ENCODE measurements at regions not wholly inside any gene's neighbourhood (a gene's known extent, or its start where the extent isn't known, plus 50 kb on each side); places are given as distances from the start of the nearest gene placed in this dataset.

GRCh38 chr1:177444997-177445746 is 274.4 kb downstream of the BRINP2 start:
- no peaks in the 10 kb centered on the region for H3K27me3 ChIP-seq (ENCODE audit: control insufficient read depth in 1 of 2, insufficient read depth in 2 of 2, low read length in 1 of 2)
- 76 to 91% methylated on average over 3 of the region's 3 CpGs for WGBS, 2 donors
- no peak overlapping the region for H3K27ac ChIP-seq (ENCODE audit: low read depth in 1 of 2, low read length in 2 of 2)
- ATAC-seq (ENCODE audit: low FRiP score) (no peak), DNase-seq (no peak)
- H3K9me3 ChIP-seq (ENCODE audit: control insufficient read depth, low read length) = no peaks in the 10 kb centered on the region
- H3K36me3 ChIP-seq (ENCODE audit: control insufficient read depth in 1 of 2, insufficient read depth in 2 of 2, low read length in 1 of 2) = no peaks in the 10 kb centered on the region
- peaks cover 0 to 4% of the 10 kb centered on the region in 2 donors for H3K4me1 ChIP-seq (ENCODE audit: control insufficient read depth in 1 of 2, insufficient read depth in 2 of 2, low read length in 2 of 2)
- no peak overlapping the region for H3K4me3 ChIP-seq (ENCODE audit: low read length in 2 of 2)
- intact Hi-C loops (cut with DNase I) = no loop called here

GRCh38 chr1:177443003-177443402 is 272.2 kb downstream of the BRINP2 start:
- H3K36me3 ChIP-seq (ENCODE audit: control insufficient read depth in 1 of 2, insufficient read depth in 2 of 2, low read length in 1 of 2) = no peaks in the 10 kb centered on the region
- no peak overlapping the region for H3K27ac ChIP-seq (ENCODE audit: low read depth in 1 of 2, low read length in 2 of 2)
- H3K9me3 ChIP-seq (ENCODE audit: control insufficient read depth, low read length) = no peaks in the 10 kb centered on the region
- H3K27me3 ChIP-seq (ENCODE audit: control insufficient read depth in 1 of 2, insufficient read depth in 2 of 2, low read length in 1 of 2) = no peaks in the 10 kb centered on the region
- H3K4me1 ChIP-seq (ENCODE audit: control insufficient read depth in 1 of 2, insufficient read depth in 2 of 2, low read length in 2 of 2) = no peaks in the 10 kb centered on the region
- ATAC-seq (ENCODE audit: low FRiP score) (no peak), DNase-seq (no peak)
- intact Hi-C loops (cut with DNase I) = no loop called here
- 70% methylated on average over 3 of the region's 3 CpGs for WGBS, 2 donors
- H3K4me3 ChIP-seq (ENCODE audit: low read length in 2 of 2) = no peak overlapping the region

- ATAC-seq (ENCODE audit: low FRiP score) = no peak
- no peak overlapping the region for H3K27ac ChIP-seq (ENCODE audit: low read depth in 1 of 2, low read length in 2 of 2)
- WGBS, 2 donors = 77 to 79% methylated on average over 6 of the region's 6 CpGs
- no peaks in the 10 kb centered on the region for H3K27me3 ChIP-seq (ENCODE audit: control insufficient read depth in 1 of 2, insufficient read depth in 2 of 2, low read length in 1 of 2)
- no peaks in the 10 kb centered on the region for H3K9me3 ChIP-seq (ENCODE audit: control insufficient read depth, low read length)
- H3K4me1 ChIP-seq (ENCODE audit: control insufficient read depth in 1 of 2, insufficient read depth in 2 of 2, low read length in 2 of 2) = no peaks in the 10 kb centered on the region
- H3K4me3 ChIP-seq (ENCODE audit: low read length in 2 of 2) = no peak overlapping the region
- no peak for DNase-seq
- H3K36me3 ChIP-seq (ENCODE audit: control insufficient read depth in 1 of 2, insufficient read depth in 2 of 2, low read length in 1 of 2) = no peaks in the 10 kb centered on the region
- intact Hi-C loops (cut with DNase I) = no loop called here
Observed at GRCh38 chr1:177442584-177442983, 271.8 kb downstream of the BRINP2 start.

- ATAC-seq (ENCODE audit: low FRiP score) (no peak), DNase-seq (no peak)
- Histone ChIP-seq H3K9me3 (ENCODE audit: control insufficient read depth, low read length) (no peaks in the 10 kb centered on the region), H3K4me1 (ENCODE audit: control insufficient read depth in 1 of 2, insufficient read depth in 2 of 2, low read length in 2 of 2) (no peaks in the 10 kb centered on the region), H3K27ac (ENCODE audit: low read depth in 1 of 2, low read length in 2 of 2) (no peak overlapping the region), H3K27me3 (ENCODE audit: control insufficient read depth in 1 of 2, insufficient read depth in 2 of 2, low read length in 1 of 2) (no peaks in the 10 kb centered on the region), H3K36me3 (ENCODE audit: control insufficient read depth in 1 of 2, insufficient read depth in 2 of 2, low read length in 1 of 2) (no peaks in the 10 kb centered on the region), H3K4me3 (ENCODE audit: low read length in 2 of 2) (no peak overlapping the region)
- WGBS, 2 donors = 30 to 54% methylated on average over 1 of the region's 1 CpG
- intact Hi-C loops (cut with DNase I) = no loop called here
Observed at GRCh38 chr1:177441281-177441680, 270.5 kb downstream of the BRINP2 start.

GRCh38 chr1:177440821-177441220 is 270.1 kb downstream of the BRINP2 start:
- intact Hi-C loops (cut with DNase I) = no loop called here
- Histone ChIP-seq H3K27ac (ENCODE audit: low read depth in 1 of 2, low read length in 2 of 2) (no peak overlapping the region), H3K4me3 (ENCODE audit: low read length in 2 of 2) (no peak overlapping the region), H3K36me3 (ENCODE audit: control insufficient read depth in 1 of 2, insufficient read depth in 2 of 2, low read length in 1 of 2) (no peaks in the 10 kb centered on the region), H3K9me3 (ENCODE audit: control insufficient read depth, low read length) (no peaks in the 10 kb centered on the region), H3K27me3 (ENCODE audit: control insufficient read depth in 1 of 2, insufficient read depth in 2 of 2, low read length in 1 of 2) (no peaks in the 10 kb centered on the region), H3K4me1 (ENCODE audit: control insufficient read depth in 1 of 2, insufficient read depth in 2 of 2, low read length in 2 of 2) (no peaks in the 10 kb centered on the region)
- DNase-seq (no peak), ATAC-seq (ENCODE audit: low FRiP score) (no peak)
- 58 to 73% methylated on average over 4 of the region's 4 CpGs for WGBS, 2 donors

- no peak overlapping the region for H3K27ac ChIP-seq (ENCODE audit: low read depth in 1 of 2, low read length in 2 of 2)
- DNase-seq = no peak
- intact Hi-C loops (cut with DNase I) = no loop called here
Observed at GRCh38 chr1:177439301-177439700, 268.5 kb downstream of the BRINP2 start.

GRCh38 chr1:177435364-177435763 is 264.6 kb downstream of the BRINP2 start:
- 21 to 46% methylated on average over 1 of the region's 1 CpG for WGBS, 2 donors
- intact Hi-C loops (cut with DNase I) = no loop called here

More at GRCh38 chr1:177439301-177439700, 268.5 kb downstream of the BRINP2 start:
- no peaks in the 10 kb centered on the region for H3K27me3 ChIP-seq (ENCODE audit: control insufficient read depth in 1 of 2, insufficient read depth in 2 of 2, low read length in 1 of 2)
- no peaks in the 10 kb centered on the region for H3K36me3 ChIP-seq (ENCODE audit: control insufficient read depth in 1 of 2, insufficient read depth in 2 of 2, low read length in 1 of 2)
- ATAC-seq (ENCODE audit: low FRiP score) = no peak
- no peaks in the 10 kb centered on the region for H3K4me1 ChIP-seq (ENCODE audit: control insufficient read depth in 1 of 2, insufficient read depth in 2 of 2, low read length in 2 of 2)
- H3K4me3 ChIP-seq (ENCODE audit: low read length in 2 of 2) = no peak overlapping the region
- H3K9me3 ChIP-seq (ENCODE audit: control insufficient read depth, low read length) = no peaks in the 10 kb centered on the region

GRCh38 chr1:177432897-177433296 is 262.1 kb downstream of the BRINP2 start:
- Histone ChIP-seq H3K27me3 (ENCODE audit: control insufficient read depth in 1 of 2, insufficient read depth in 2 of 2, low read length in 1 of 2) (no peaks in the 10 kb centered on the region), H3K27ac (ENCODE audit: low read depth in 1 of 2, low read length in 2 of 2) (no peak overlapping the region), H3K4me3 (ENCODE audit: low read length in 2 of 2) (no peak overlapping the region), H3K9me3 (ENCODE audit: control insufficient read depth, low read length) (no peaks in the 10 kb centered on the region), H3K4me1 (ENCODE audit: control insufficient read depth in 1 of 2, insufficient read depth in 2 of 2, low read length in 2 of 2) (no peaks in the 10 kb centered on the region), H3K36me3 (ENCODE audit: control insufficient read depth in 1 of 2, insufficient read depth in 2 of 2, low read length in 1 of 2) (no peaks in the 10 kb centered on the region)
- 92 to 100% methylated on average over 1 of the region's 1 CpG for WGBS, 2 donors
- intact Hi-C loops (cut with DNase I) = no loop called here
- no peak for ATAC-seq (ENCODE audit: low FRiP score)
- DNase-seq = no peak

More at GRCh38 chr1:177435364-177435763, 264.6 kb downstream of the BRINP2 start:
- no peaks in the 10 kb centered on the region for H3K4me1 ChIP-seq (ENCODE audit: control insufficient read depth in 1 of 2, insufficient read depth in 2 of 2, low read length in 2 of 2)
- DNase-seq (no peak), ATAC-seq (ENCODE audit: low FRiP score) (no peak)
- no peaks in the 10 kb centered on the region for H3K36me3 ChIP-seq (ENCODE audit: control insufficient read depth in 1 of 2, insufficient read depth in 2 of 2, low read length in 1 of 2)
- H3K27ac ChIP-seq (ENCODE audit: low read depth in 1 of 2, low read length in 2 of 2) = no peak overlapping the region
- H3K27me3 ChIP-seq (ENCODE audit: control insufficient read depth in 1 of 2, insufficient read depth in 2 of 2, low read length in 1 of 2) = no peaks in the 10 kb centered on the region
- H3K4me3 ChIP-seq (ENCODE audit: low read length in 2 of 2) = no peak overlapping the region
- no peaks in the 10 kb centered on the region for H3K9me3 ChIP-seq (ENCODE audit: control insufficient read depth, low read length)

GRCh38 chr1:177431123-177431522 is 260.4 kb downstream of the BRINP2 start:
- Histone ChIP-seq H3K27me3 (ENCODE audit: control insufficient read depth in 1 of 2, insufficient read depth in 2 of 2, low read length in 1 of 2) (no peaks in the 10 kb centered on the region), H3K4me1 (ENCODE audit: control insufficient read depth in 1 of 2, insufficient read depth in 2 of 2, low read length in 2 of 2) (no peaks in the 10 kb centered on the region), H3K4me3 (ENCODE audit: low read length in 2 of 2) (no peak overlapping the region), H3K27ac (ENCODE audit: low read depth in 1 of 2, low read length in 2 of 2) (no peak overlapping the region), H3K9me3 (ENCODE audit: control insufficient read depth, low read length) (no peaks in the 10 kb centered on the region), H3K36me3 (ENCODE audit: control insufficient read depth in 1 of 2, insufficient read depth in 2 of 2, low read length in 1 of 2) (no peaks in the 10 kb centered on the region)
- no peak for DNase-seq
- intact Hi-C loops (cut with DNase I) = no loop called here
- WGBS, 2 donors = 75 to 80% methylated on average over 1 of the region's 1 CpG
- no peak for ATAC-seq (ENCODE audit: low FRiP score)
